ENCODE measurements at regions not wholly inside any gene's neighbourhood (a gene's known extent, or its start where the extent isn't known, plus 50 kb on each side); places are given as distances from the start of the nearest gene placed in this dataset.

- no peaks in the 10 kb centered on the region for H3K9me3 ChIP-seq (ENCODE audit: control insufficient read depth in 2 of 2, low read length in 2 of 2)
- peaks cover 0 to 6% of the 10 kb centered on the region in 2 donors for H3K27me3 ChIP-seq (ENCODE audit: control insufficient read depth in 1 of 2, insufficient read depth in 2 of 2, low read length in 2 of 2)
- no peak overlapping the region for H3K4me3 ChIP-seq (ENCODE audit: low read length in 2 of 2)
- H3K9ac ChIP-seq (ENCODE audit: low read length in 2 of 2), result no peak overlapping the region
- no peaks in the 10 kb centered on the region for H3K4me1 ChIP-seq (ENCODE audit: control insufficient read depth, insufficient read depth, low read length)
- H3K27ac ChIP-seq (ENCODE audit: low read length), result no peak overlapping the region
- no peaks in the 10 kb centered on the region for H3K36me3 ChIP-seq (ENCODE audit: control insufficient read depth in 2 of 2, insufficient read depth in 2 of 2, low read length in 2 of 2)
Observed at GRCh38 chrX:51437521-51437920, 58.9 kb downstream of the NUDT11 start.

- H3K9me3 ChIP-seq (ENCODE audit: control insufficient read depth in 2 of 2, low read length in 2 of 2), result no peaks in the 10 kb centered on the region
- no peak overlapping the region for H3K27ac ChIP-seq (ENCODE audit: low read length)
- H3K27me3 ChIP-seq (ENCODE audit: control insufficient read depth in 1 of 2, insufficient read depth in 2 of 2, low read length in 2 of 2), result peaks cover 0 to 3% of the 10 kb centered on the region in 2 donors
- H3K9ac ChIP-seq (ENCODE audit: low read length in 2 of 2), result no peak overlapping the region
- no peaks in the 10 kb centered on the region for H3K36me3 ChIP-seq (ENCODE audit: control insufficient read depth in 2 of 2, insufficient read depth in 2 of 2, low read length in 2 of 2)
- no peak overlapping the region for H3K4me3 ChIP-seq (ENCODE audit: low read length in 2 of 2)
- H3K4me1 ChIP-seq (ENCODE audit: control insufficient read depth, insufficient read depth, low read length), result no peaks in the 10 kb centered on the region
Observed at GRCh38 chrX:51435101-51435500, 61.3 kb downstream of the NUDT11 start.

GRCh38 chrX:51421972-51422597, 74.3 kb downstream of the NUDT11 start:
- Histone ChIP-seq H3K9me3 (ENCODE audit: control insufficient read depth in 2 of 2, low read length in 2 of 2) (no peaks in the 10 kb centered on the region), H3K36me3 (ENCODE audit: control insufficient read depth in 2 of 2, insufficient read depth in 2 of 2, low read length in 2 of 2) (no peaks in the 10 kb centered on the region), H3K9ac (ENCODE audit: low read length in 2 of 2) (no peak overlapping the region), H3K27ac (ENCODE audit: low read length) (no peak overlapping the region), H3K4me1 (ENCODE audit: control insufficient read depth, insufficient read depth, low read length) (no peaks in the 10 kb centered on the region), H3K27me3 (ENCODE audit: control insufficient read depth in 1 of 2, insufficient read depth in 2 of 2, low read length in 2 of 2) (no peaks in the 10 kb centered on the region), H3K4me3 (ENCODE audit: low read length in 2 of 2) (no peak overlapping the region)

- Histone ChIP-seq H3K4me1 (ENCODE audit: control insufficient read depth, insufficient read depth, low read length) (no peaks in the 10 kb centered on the region), H3K4me3 (ENCODE audit: low read length in 2 of 2) (no peak overlapping the region), H3K36me3 (ENCODE audit: control insufficient read depth in 2 of 2, insufficient read depth in 2 of 2, low read length in 2 of 2) (no peaks in the 10 kb centered on the region), H3K9me3 (ENCODE audit: control insufficient read depth in 2 of 2, low read length in 2 of 2) (no peaks in the 10 kb centered on the region), H3K27ac (ENCODE audit: low read length) (no peak overlapping the region), H3K27me3 (ENCODE audit: control insufficient read depth in 1 of 2, insufficient read depth in 2 of 2, low read length in 2 of 2) (no peaks in the 10 kb centered on the region), H3K9ac (ENCODE audit: low read length in 2 of 2) (no peak overlapping the region)
Observed at GRCh38 chrX:51420610-51421009, 75.8 kb downstream of the NUDT11 start.

- Histone ChIP-seq H3K36me3 (ENCODE audit: control insufficient read depth in 2 of 2, insufficient read depth in 2 of 2, low read length in 2 of 2) (no peaks in the 10 kb centered on the region), H3K9me3 (ENCODE audit: control insufficient read depth in 2 of 2, low read length in 2 of 2) (peaks cover 0 to 4% of the 10 kb centered on the region in 2 donors), H3K27ac (ENCODE audit: low read length) (no peak overlapping the region), H3K4me1 (ENCODE audit: control insufficient read depth, insufficient read depth, low read length) (no peaks in the 10 kb centered on the region), H3K9ac (ENCODE audit: low read length in 2 of 2) (no peak overlapping the region), H3K4me3 (ENCODE audit: low read length in 2 of 2) (no peak overlapping the region), H3K27me3 (ENCODE audit: control insufficient read depth in 1 of 2, insufficient read depth in 2 of 2, low read length in 2 of 2) (peaks cover 0 to 10% of the 10 kb centered on the region in 2 donors)
Observed at GRCh38 chrX:51408462-51408861, 75.8 kb downstream of the NUDT10 start.

- H3K4me3 ChIP-seq (ENCODE audit: low read length in 2 of 2), result no peak overlapping the region
Observed at GRCh38 chrX:51407520-51408409, 75.1 kb downstream of the NUDT10 start.

GRCh38 chrX:51406688-51407519, 74.3 kb downstream of the NUDT10 start:
- Histone ChIP-seq H3K9ac (ENCODE audit: low read length in 2 of 2) (no peak overlapping the region), H3K27me3 (ENCODE audit: control insufficient read depth in 1 of 2, insufficient read depth in 2 of 2, low read length in 2 of 2) (peaks cover 0 to 10% of the 10 kb centered on the region in 2 donors), H3K9me3 (ENCODE audit: control insufficient read depth in 2 of 2, low read length in 2 of 2) (peaks cover 0 to 4% of the 10 kb centered on the region in 2 donors), H3K4me1 (ENCODE audit: control insufficient read depth, insufficient read depth, low read length) (no peaks in the 10 kb centered on the region), H3K27ac (ENCODE audit: low read length) (no peak overlapping the region), H3K4me3 (ENCODE audit: low read length in 2 of 2) (no peak overlapping the region), H3K36me3 (ENCODE audit: control insufficient read depth in 2 of 2, insufficient read depth in 2 of 2, low read length in 2 of 2) (no peaks in the 10 kb centered on the region)

More at GRCh38 chrX:51407520-51408409, 75.1 kb downstream of the NUDT10 start:
- H3K27me3 ChIP-seq (ENCODE audit: control insufficient read depth in 1 of 2, insufficient read depth in 2 of 2, low read length in 2 of 2), result peaks cover 0 to 10% of the 10 kb centered on the region in 2 donors
- H3K9ac ChIP-seq (ENCODE audit: low read length in 2 of 2), result no peak overlapping the region
- H3K9me3 ChIP-seq (ENCODE audit: control insufficient read depth in 2 of 2, low read length in 2 of 2), result peaks cover 0 to 4% of the 10 kb centered on the region in 2 donors
- H3K36me3 ChIP-seq (ENCODE audit: control insufficient read depth in 2 of 2, insufficient read depth in 2 of 2, low read length in 2 of 2), result no peaks in the 10 kb centered on the region
- no peaks in the 10 kb centered on the region for H3K4me1 ChIP-seq (ENCODE audit: control insufficient read depth, insufficient read depth, low read length)
- H3K27ac ChIP-seq (ENCODE audit: low read length), result no peak overlapping the region

- Histone ChIP-seq H3K9me3 (ENCODE audit: control insufficient read depth in 2 of 2, low read length in 2 of 2) (peaks cover 0 to 4% of the 10 kb centered on the region in 2 donors), H3K27ac (ENCODE audit: low read length) (no peak overlapping the region), H3K27me3 (ENCODE audit: control insufficient read depth in 1 of 2, insufficient read depth in 2 of 2, low read length in 2 of 2) (peaks cover 0 to 7% of the 10 kb centered on the region in 2 donors), H3K36me3 (ENCODE audit: control insufficient read depth in 2 of 2, insufficient read depth in 2 of 2, low read length in 2 of 2) (no peaks in the 10 kb centered on the region), H3K9ac (ENCODE audit: low read length in 2 of 2) (no peak overlapping the region), H3K4me1 (ENCODE audit: control insufficient read depth, insufficient read depth, low read length) (no peaks in the 10 kb centered on the region), H3K4me3 (ENCODE audit: low read length in 2 of 2) (no peak overlapping the region)
Observed at GRCh38 chrX:51404445-51404844, 71.8 kb downstream of the NUDT10 start.

- no peak overlapping the region for H3K27ac ChIP-seq (ENCODE audit: low read length)
- H3K4me1 ChIP-seq (ENCODE audit: control insufficient read depth, insufficient read depth, low read length), result no peaks in the 10 kb centered on the region
- H3K4me3 ChIP-seq (ENCODE audit: low read length in 2 of 2), result peak overlapping the region; percentile 72 to 78
- H3K9me3 ChIP-seq (ENCODE audit: control insufficient read depth in 2 of 2, low read length in 2 of 2), result no peaks in the 10 kb centered on the region
- H3K27me3 ChIP-seq (ENCODE audit: control insufficient read depth in 1 of 2, insufficient read depth in 2 of 2, low read length in 2 of 2), result no peaks in the 10 kb centered on the region
- H3K9ac ChIP-seq (ENCODE audit: low read length in 2 of 2), result peak overlapping the region; percentile 48 to 63
- no peaks in the 10 kb centered on the region for H3K36me3 ChIP-seq (ENCODE audit: control insufficient read depth in 2 of 2, insufficient read depth in 2 of 2, low read length in 2 of 2)
Observed at GRCh38 chrX:51395810-51396728, 63.4 kb downstream of the NUDT10 start.

GRCh38 chrX:51395480-51395809, 62.8 kb downstream of the NUDT10 start:
- no peaks in the 10 kb centered on the region for H3K4me1 ChIP-seq (ENCODE audit: control insufficient read depth, insufficient read depth, low read length)
- H3K4me3 ChIP-seq (ENCODE audit: low read length in 2 of 2), result peak overlapping the region; percentile 72 to 78
- no peaks in the 10 kb centered on the region for H3K36me3 ChIP-seq (ENCODE audit: control insufficient read depth in 2 of 2, insufficient read depth in 2 of 2, low read length in 2 of 2)
- no peak overlapping the region for H3K27ac ChIP-seq (ENCODE audit: low read length)
- no peaks in the 10 kb centered on the region for H3K27me3 ChIP-seq (ENCODE audit: control insufficient read depth in 1 of 2, insufficient read depth in 2 of 2, low read length in 2 of 2)
- H3K9me3 ChIP-seq (ENCODE audit: control insufficient read depth in 2 of 2, low read length in 2 of 2), result no peaks in the 10 kb centered on the region
- peak overlapping the region in 1 of 2 donors; percentile 63 for H3K9ac ChIP-seq (ENCODE audit: low read length in 2 of 2)

Data from stomach smooth muscle (tissue), 2 donors.